HG02798 (cell line): ENCODE measurements at regions not wholly inside any gene's neighbourhood (a gene's known extent, or its start where the extent isn't known, plus 50 kb on each side); places are given as distances from the start of the nearest gene placed in this dataset.

Experiments used
- ATAC-seq: cut with Tn5 transposase; IDR thresholded peaks from one replicate; pipeline ENCODE4 v1.9.1; 2021; ENCODE audit warnings: mild to moderate bottlenecking; ENCODE audit not compliant: unreplicated experiment, poor library complexity

GRCh38 chr13:99626461-99627082 is 125.3 kb downstream of the TM9SF2 start:
- ATAC-seq, result no peak

DNA sequence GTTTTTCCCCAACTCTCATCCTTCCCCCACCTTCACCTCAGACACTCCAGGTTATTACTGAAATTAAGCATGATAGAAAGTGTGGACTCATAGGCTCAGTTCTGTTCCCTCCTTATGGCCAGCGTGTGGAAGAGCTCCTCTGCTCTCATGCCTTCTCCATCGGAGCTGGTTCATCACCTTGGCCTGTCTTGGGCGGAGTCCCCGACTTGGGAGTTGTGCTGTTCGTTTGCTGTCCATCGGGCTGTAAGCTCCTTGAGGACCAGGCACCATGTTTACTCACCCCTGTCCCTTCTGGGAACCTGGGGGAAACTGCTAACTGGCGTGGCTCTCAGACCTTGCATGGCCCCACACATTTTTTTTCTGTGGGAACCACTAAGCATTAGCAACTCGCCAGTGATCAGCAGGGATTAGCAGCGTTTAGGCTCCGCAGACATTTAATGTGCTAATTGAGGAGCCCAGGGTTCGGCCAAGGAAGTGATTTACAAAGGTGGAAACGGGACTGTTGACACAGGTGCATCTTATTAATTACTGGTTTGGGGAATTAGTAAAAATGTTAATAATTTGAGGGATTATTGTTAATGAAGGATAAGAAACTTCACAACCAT is 123.8 kb downstream of the TM9SF2 start:
- no peak for ATAC-seq

GRCh38 chr13:99620806-99621205 is 119.5 kb downstream of the TM9SF2 start:
- ATAC-seq, result no peak

GRCh38 chr13:99619207-99619606 is 117.9 kb downstream of the TM9SF2 start:
- no peak for ATAC-seq

- no peak for ATAC-seq
These were observed 116.4 kb downstream of the TM9SF2 start for GRCh38 chr13:99617474-99618255.

- peak; percentile 71 for ATAC-seq
These were observed 113.2 kb downstream of the TM9SF2 start for GRCh38 chr13:99614465-99614885.
